ENCODE measurements at regions not wholly inside any gene's neighbourhood (a gene's known extent, or its start where the extent isn't known, plus 50 kb on each side); places are given as distances from the start of the nearest gene placed in this dataset.
"Not testable (repeated sequence)": the region's sequence is repeated elsewhere in the genome, so short reads cannot be mapped to it uniquely, and the experiment has no call there.

- DNase-seq: no peak
Measured at GRCh38 chr13:81406639-81407292, 1065.8 kb upstream of the SPRY2 start.

GRCh38 chr13:81406022-81406421 lies 1065.1 kb upstream of the SPRY2 start:
- DNase-seq: no peak

GRCh38 chr13:81396192-81396591 lies 1055.3 kb upstream of the SPRY2 start:
- DNase-seq: no peak

GRCh38 chr13:81395368-81395767 lies 1054.4 kb upstream of the SPRY2 start:
- no peak for DNase-seq

- DNase-seq: no peak
Measured at GRCh38 chr13:81394640-81395039, 1053.7 kb upstream of the SPRY2 start.

- DNase-seq: no peak
Measured at GRCh38 chr13:81393721-81394120, 1052.8 kb upstream of the SPRY2 start.

DNA sequence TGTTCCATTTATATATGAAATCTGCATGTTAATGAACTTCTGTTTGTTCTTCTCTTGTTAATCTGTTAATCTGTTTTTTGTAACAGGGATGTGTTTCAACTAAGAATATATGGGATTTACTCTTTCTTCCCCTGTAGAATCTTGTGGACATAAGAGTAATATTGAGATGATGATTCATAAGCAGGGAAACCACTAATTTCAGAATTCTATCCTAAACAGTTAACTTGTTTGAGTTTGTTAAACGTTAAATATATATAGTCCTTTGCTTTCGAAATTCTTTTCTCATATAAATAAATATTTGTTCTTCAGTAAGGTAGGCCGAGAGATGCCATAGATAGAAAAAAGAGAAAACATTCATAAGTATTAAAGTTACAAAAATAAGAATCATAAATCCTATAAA lies 1052.2 kb upstream of the SPRY2 start:
- DNase-seq: no peak

- no peak for DNase-seq
Measured at GRCh38 chr13:81388400-81388799, 1047.5 kb upstream of the SPRY2 start.

DNA sequence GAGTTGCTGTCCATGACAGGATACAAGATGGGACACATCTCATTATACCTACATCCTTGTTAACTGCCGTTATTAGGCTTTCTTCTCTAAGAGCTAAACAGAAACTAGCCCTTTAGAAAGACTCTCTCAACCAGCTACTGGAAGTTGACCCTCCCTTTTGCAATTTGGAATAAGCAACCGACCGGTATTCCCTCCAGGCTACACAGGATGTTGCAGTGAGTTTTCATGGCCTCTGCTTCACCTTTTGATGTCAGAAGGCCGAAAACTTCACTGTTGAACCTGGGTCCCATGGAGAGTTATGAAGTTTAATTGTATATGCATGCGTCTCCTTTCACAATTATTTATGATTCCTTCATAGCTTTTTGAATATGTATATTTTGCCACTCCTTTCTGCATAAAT lies 1042.5 kb upstream of the SPRY2 start:
- DNase-seq: no peak

- no peak for DNase-seq
Measured at GRCh38 chr13:81382246-81382645, 1041.3 kb upstream of the SPRY2 start.

DNA sequence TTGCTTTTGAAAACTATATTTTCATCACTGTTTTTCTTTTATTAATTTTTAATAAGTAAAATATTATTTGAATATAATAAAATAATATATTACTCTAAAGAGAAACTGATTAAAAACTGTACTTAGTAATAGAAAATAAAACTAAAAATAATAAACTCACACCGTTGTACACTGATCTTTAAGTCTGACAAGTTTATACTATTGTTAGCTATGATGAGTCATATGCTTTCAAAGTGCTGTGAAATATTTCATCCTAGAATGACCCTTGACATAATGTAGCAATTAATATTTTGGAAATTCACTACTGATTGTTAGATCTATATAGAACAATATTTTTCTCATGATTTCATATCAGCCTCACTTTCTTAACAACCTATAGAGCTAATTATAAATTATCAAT lies 1040.6 kb upstream of the SPRY2 start:
- DNase-seq: no peak

GRCh38 chr13:81379183-81379582 lies 1038.3 kb upstream of the SPRY2 start:
- no peak for DNase-seq

GRCh38 chr13:81377921-81378320 lies 1037.0 kb upstream of the SPRY2 start:
- DNase-seq: no peak

DNA sequence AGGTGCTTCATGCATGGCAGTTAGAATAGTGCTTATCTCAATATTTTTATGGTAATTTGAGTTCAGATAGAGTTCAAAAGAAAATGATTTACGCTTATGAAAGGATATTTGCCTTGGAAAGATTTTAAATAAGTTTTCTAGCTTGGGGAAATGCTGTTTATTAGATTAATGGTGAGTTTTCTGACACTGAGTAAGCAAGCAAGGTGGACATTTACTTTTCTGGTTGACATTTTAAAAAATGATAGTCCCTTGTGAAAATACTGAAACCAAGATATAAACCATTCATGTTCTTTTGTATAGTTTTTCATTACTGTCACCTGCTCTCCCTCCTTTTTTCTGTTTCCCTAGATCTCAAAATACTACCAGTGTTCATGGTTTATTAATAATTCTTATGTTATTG lies 1034.8 kb upstream of the SPRY2 start:
- no peak for DNase-seq

GRCh38 chr13:81362711-81363110 lies 1021.8 kb upstream of the SPRY2 start:
- peak; percentile 51 for DNase-seq

- DNase-seq: no peak
Measured at GRCh38 chr13:81350056-81350455, 1009.1 kb upstream of the SPRY2 start.

- not testable (repeated sequence) for DNase-seq
Measured at GRCh38 chr13:81340118-81341069, 999.5 kb upstream of the SPRY2 start.

- not testable (repeated sequence) for DNase-seq
Measured at GRCh38 chr13:81339666-81340065, 998.7 kb upstream of the SPRY2 start.

GRCh38 chr13:81334481-81334880 lies 993.6 kb upstream of the SPRY2 start:
- no peak for DNase-seq

DNA sequence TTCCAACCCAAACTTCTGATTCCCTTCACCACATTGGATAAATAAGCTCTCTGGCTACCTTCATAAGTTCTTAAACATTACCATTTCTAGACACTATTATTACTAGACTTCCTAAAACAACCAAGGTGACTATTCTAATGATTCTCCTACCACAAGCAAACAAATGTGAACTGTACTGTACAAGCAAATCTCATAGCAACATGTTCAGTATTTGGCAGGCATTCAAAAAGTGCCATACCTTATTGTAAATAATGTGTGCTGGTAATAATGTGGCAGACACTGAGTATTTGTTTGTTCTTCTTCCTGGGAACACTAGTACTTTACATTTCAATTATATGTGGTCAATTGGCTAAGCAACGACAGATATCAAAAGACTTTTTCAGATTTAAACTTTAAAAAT lies 986.0 kb upstream of the SPRY2 start:
- peak; percentile 60 for DNase-seq

GRCh38 chr13:81320516-81320915 lies 979.6 kb upstream of the SPRY2 start:
- no peak for DNase-seq

GRCh38 chr13:81319351-81319750 lies 978.4 kb upstream of the SPRY2 start:
- no peak for DNase-seq

- no peak for DNase-seq
Measured at GRCh38 chr13:81318231-81319019, 977.5 kb upstream of the SPRY2 start.
